H1 (cell line): ENCODE measurements at regions not wholly inside any gene's neighbourhood (a gene's known extent, or its start where the extent isn't known, plus 50 kb on each side); places are given as distances from the start of the nearest gene placed in this dataset.

Source experiments
- CTCF ChIA-PET: fragments of 300-600 bp; sonication (Branson Sonifier 250); formaldehyde crosslinking; loops from one replicate; lab custom pipeline; 2021; ENCODE audit not compliant: partially characterized antibody; lab: Charles Lee
- POLR2A ChIA-PET: fragments of 300-600 bp; sonication (Branson Sonifier 250); formaldehyde crosslinking; loops from one replicate; lab custom pipeline; 2021; ENCODE audit warnings: inconsistent platforms; ENCODE audit not compliant: partially characterized antibody; lab: Charles Lee
- DNase-seq, 2 experiments: peaks; one replicate each; pipeline versions ENCODE4 v3.0.0 to v3.0.0-alpha.2; 2010 to 2022; ENCODE audit warnings: low spot score in 2 of 2, low read depth in 1 of 2, mixed read lengths in 1 of 2
- FAIRE-seq: peaks from 2 replicates; lab custom pipeline; 2011; peaks lifted over from hg19 to GRCh38; lab: Jason Lieb, UNC
- H2AFZ ChIP-seq: 2 replicates; pipeline ENCODE4 v1.8.1; 2012; ENCODE audit warnings: low read length, inconsistent platforms
- H2AK5ac ChIP-seq: 2 replicates; pipeline ENCODE4 v1.6.1; 2013; ENCODE audit warnings: low read depth, low read length
- H2BK120ac ChIP-seq: replicated peaks from 2 replicates; pipeline ENCODE3; 2013; ENCODE audit warnings: low read depth, low read length, inconsistent platforms
- H2BK12ac ChIP-seq: 2 replicates; pipeline ENCODE4 v1.6.1; 2013; ENCODE audit warnings: low read depth, low read length
- H2BK15ac ChIP-seq: 2 replicates; pipeline ENCODE4 v1.6.1; 2013; ENCODE audit warnings: low read length
- H2BK20ac ChIP-seq: 2 replicates; pipeline ENCODE4 v1.6.1; 2013; ENCODE audit warnings: low read length
- H2BK5ac ChIP-seq: 2 replicates; pipeline ENCODE4 v1.6.1; 2013; ENCODE audit warnings: low read depth, low read length
- H3K14ac ChIP-seq: 2 replicates; pipeline ENCODE4 v1.6.1; 2013; ENCODE audit warnings: inconsistent platforms; ENCODE audit not compliant: insufficient read length
- H3K18ac ChIP-seq: 2 replicates; pipeline ENCODE4 v1.6.1; 2013; ENCODE audit warnings: low read length; ENCODE audit errors: extremely low read depth
- H3K23ac ChIP-seq: 2 replicates; pipeline ENCODE4 v1.6.1; 2013; ENCODE audit warnings: inconsistent platforms; ENCODE audit not compliant: insufficient read length
- H3K23me2 ChIP-seq: 2 replicates; pipeline ENCODE4 v1.6.1; 2013; ENCODE audit warnings: low read depth, low read length
- H3K27ac ChIP-seq: 2 replicates; pipeline ENCODE4 v1.6.1; 2011; ENCODE audit warnings: low read depth, low read length, inconsistent platforms
- H3K27me3 ChIP-seq, 4 experiments: replicated peaks in 1 of 4; 1 replicate in 1 of 4; 2 replicates in 3 of 4; pipeline versions ENCODE4 v1.6.1 to v1.8.1; 2011 to 2013; ENCODE audit warnings: low read length in 3 of 4, mild to moderate bottlenecking in 3 of 4, inconsistent platforms in 2 of 4, mixed read lengths in 2 of 4, moderate library complexity in 1 of 4; ENCODE audit not compliant: control insufficient read depth in 3 of 4, insufficient read depth in 3 of 4; ENCODE audit errors: extremely low read depth in 1 of 4
- H3K36me3 ChIP-seq, 4 experiments: 2 replicates each; pipeline versions ENCODE4 v1.6.1 to v1.8.1; 2011 to 2013; ENCODE audit warnings: mild to moderate bottlenecking in 4 of 4, low read length in 3 of 4, moderate library complexity in 2 of 4, control low read depth in 1 of 4, inconsistent platforms in 1 of 4; ENCODE audit not compliant: insufficient read depth in 4 of 4, control insufficient read depth in 2 of 4
- H3K4ac ChIP-seq: replicated peaks from 2 replicates; pipeline ENCODE3; 2013; ENCODE audit warnings: low read length, low read depth, mixed read lengths, inconsistent platforms; ENCODE audit not compliant: insufficient read length
- H3K4me1 ChIP-seq, 4 experiments: replicated peaks in 1 of 4; 1 replicate in 1 of 4; 2 replicates in 3 of 4; pipeline versions ENCODE4 v1.6.1 to v1.8.1; 2011 to 2013; ENCODE audit warnings: low read length in 3 of 4, inconsistent platforms in 2 of 4, mixed read lengths in 1 of 4; ENCODE audit not compliant: insufficient read depth in 4 of 4, control insufficient read depth in 3 of 4
- H3K4me2 ChIP-seq, 2 experiments: 2 replicates each; pipeline versions ENCODE4 v1.6.1 to v1.8.1; 2011 to 2013; ENCODE audit warnings: low read depth in 2 of 2, low read length in 2 of 2, control low read depth in 1 of 2, inconsistent platforms in 1 of 2, mild to moderate bottlenecking in 1 of 2; ENCODE audit not compliant: insufficient read depth in 1 of 2
- H3K4me3 ChIP-seq, 4 experiments: fragments of 200-600, 300-600 bp in 1 of 4; sonication (generic), shearing (Covaris generic), sonication (Bioruptor Twin) in 1 of 4; 2 replicates each; pipeline versions ENCODE4 v1.5.1 to v1.8.1; 2011 to 2016; ENCODE audit warnings: low read length in 4 of 4, low read depth in 3 of 4, control low read depth in 2 of 4, inconsistent platforms in 2 of 4, mild to moderate bottlenecking in 2 of 4, mixed read lengths in 1 of 4, moderate library complexity in 1 of 4; ENCODE audit not compliant: insufficient read depth in 2 of 4; ENCODE audit errors: extremely low read depth in 1 of 4
- H3K56ac ChIP-seq: replicated peaks from 2 replicates; pipeline ENCODE3; 2013; ENCODE audit warnings: low read depth, mild to moderate bottlenecking, mixed read lengths, low read length, inconsistent platforms; ENCODE audit not compliant: insufficient read length
- H3K79me1 ChIP-seq: 2 replicates; pipeline ENCODE4 v1.6.1; 2013; ENCODE audit warnings: low read depth, low read length, control low read depth
- H3K79me2 ChIP-seq, 2 experiments: 2 replicates each; pipeline versions ENCODE4 v1.6.1 to v1.8.1; 2012 to 2013; ENCODE audit warnings: low read length in 2 of 2, mild to moderate bottlenecking in 2 of 2, inconsistent platforms in 1 of 2; ENCODE audit not compliant: insufficient read depth in 2 of 2, control insufficient read depth in 1 of 2
- H3K9ac ChIP-seq, 4 experiments: replicated peaks in 1 of 4; 1 replicate in 1 of 4; 2 replicates in 3 of 4; pipeline versions ENCODE4 v1.6.1 to v1.8.1; 2011 to 2013; ENCODE audit warnings: low read depth in 3 of 4, low read length in 3 of 4, control low read depth in 2 of 4, mild to moderate bottlenecking in 2 of 4, moderate library complexity in 2 of 4, inconsistent platforms in 1 of 4; ENCODE audit errors: extremely low read depth in 1 of 4
- H3K9me3 ChIP-seq, 2 experiments: 2 replicates each; pipeline versions ENCODE4 v1.6.1 to v1.8.1; 2012 to 2013; ENCODE audit warnings: mild to moderate bottlenecking in 2 of 2, moderate library complexity in 2 of 2, control low read depth in 1 of 2, inconsistent platforms in 1 of 2, low read depth in 1 of 2, low read length in 1 of 2, mixed read lengths in 1 of 2; ENCODE audit not compliant: insufficient read depth in 2 of 2
- H4K20me1 ChIP-seq, 2 experiments: replicated peaks in 1 of 2; 2 replicates each; pipeline versions ENCODE3 to v1.8.1; 2011 to 2013; ENCODE audit warnings: inconsistent platforms in 2 of 2, low read length in 2 of 2, mild to moderate bottlenecking in 1 of 2; ENCODE audit not compliant: insufficient read depth in 2 of 2, control insufficient read depth in 1 of 2
- H4K5ac ChIP-seq: 2 replicates; pipeline ENCODE4 v1.6.1; 2013; ENCODE audit warnings: low read length, low read depth, mixed read lengths, inconsistent platforms; ENCODE audit not compliant: insufficient read length
- H4K8ac ChIP-seq: 2 replicates; pipeline ENCODE4 v1.8.0; 2013; ENCODE audit warnings: mild to moderate bottlenecking, moderate library complexity, low read length, inconsistent platforms; ENCODE audit not compliant: insufficient read depth; ENCODE audit errors: extremely low read depth
- H4K91ac ChIP-seq: replicated peaks from 2 replicates; pipeline ENCODE3; 2013; ENCODE audit warnings: low read length, mixed read lengths, inconsistent platforms; ENCODE audit not compliant: insufficient read length
- MAX ChIP-seq: IDR thresholded peaks from 2 replicates; pipeline ENCODE4 v1.6.1; 2012; ENCODE audit warnings: inconsistent platforms
- POLR2AphosphoS5 ChIP-seq: IDR thresholded peaks from 2 replicates; pipeline ENCODE4 v1.6.1; 2011; ENCODE audit warnings: low read depth, low read length
- USF2 ChIP-seq: IDR thresholded peaks from 2 replicates; pipeline ENCODE4 v1.6.1; 2011; ENCODE audit warnings: low read length, improper control_type of control experiment
- WGBS, 2 experiments: shearing (Covaris generic) in 1 of 2; methylation state at CpG; one replicate each; pipeline versions ENCODE4 v1.1.6 to v1.1.7; 2013 to 2015; ENCODE audit warnings: low lambda C conversion rate in 2 of 2, mixed read lengths in 2 of 2, inconsistent platforms in 1 of 2, low coverage in 1 of 2, missing lambda C conversion rate in 1 of 2; ENCODE audit not compliant: insufficient replicate concordance in 2 of 2, insufficient coverage in 1 of 2, insufficient read length in 1 of 2; ENCODE audit errors: extremely low coverage in 1 of 2, missing lambda C conversion rate in 1 of 2; 5-methylcytosine and 5-hydroxymethylcytosine counted together

- Histone ChIP-seq H4K8ac (no peak overlapping the region), H3K4me2 (no peak overlapping the region), H2BK5ac (no peak overlapping the region), H3K9ac (no peak overlapping the region), H3K23ac (no peak overlapping the region), H3K14ac (no peak overlapping the region), H2BK20ac (no peak overlapping the region), H2BK15ac (no peak overlapping the region), H4K20me1 (no peaks in the 10 kb centered on the region), H3K36me3 (no peaks in the 10 kb centered on the region), H3K4ac (no peak overlapping the region), H3K18ac (no peak overlapping the region), H3K4me3 (no peak overlapping the region), H3K27me3 (no peaks in the 10 kb centered on the region; a peak in 1 of 7 replicates), H2BK120ac (no peak overlapping the region), H4K91ac (no peak overlapping the region), H2AK5ac (no peak overlapping the region), H3K9me3 (no peaks in the 10 kb centered on the region), H3K4me1 (peaks cover 0 to 3% (median 0%) of the 10 kb centered on the region in 4 experiments; a peak in 1 of 7 replicates), H4K5ac (no peak overlapping the region), H2BK12ac (no peak overlapping the region), H3K27ac (no peak overlapping the region), H3K23me2 (no peaks in the 10 kb centered on the region), H2AFZ (no peak overlapping the region), H3K56ac (no peak overlapping the region), H3K79me2 (no peaks in the 10 kb centered on the region), H3K79me1 (no peaks in the 10 kb centered on the region)
- FAIRE-seq (no peak), DNase-seq (no peak)
- TF ChIP-seq MAX: no peak
- no peak for TF ChIP-seq POLR2AphosphoS5
- no peak for TF ChIP-seq USF2
- CTCF ChIA-PET: interaction anchor here (0.8 to 1.8 kb wide), 4 partner anchors 10 to 267 kb away, joined by 3 to 12 read pairs (median 3); no protein-coding TSS in a partner anchor
- 76% methylated on average over 1 of the region's 1 CpG; no CpG with 5 or more reads in 1 of the 2 experiments for WGBS, 2 experiments
- POLR2A ChIA-PET: no interaction called here
Measured at GRCh38 chr11:45388472-45388871, 102.3 kb upstream of the SYT13 start.
